WTC11 (cell line): ENCODE measurements at regions not wholly inside any gene's neighbourhood (a gene's known extent, or its start where the extent isn't known, plus 50 kb on each side); places are given as distances from the start of the nearest gene placed in this dataset.

Experiments
- ATF3 ChIP-seq: sonication (generic); formaldehyde crosslinking; conservative IDR thresholded peaks from 2 replicates; pipeline ENCODE4 v1.8.1; 2022; ENCODE audit warnings: mild to moderate bottlenecking, missing genetic modification reagents
- CREB1 ChIP-seq: sonication (generic); formaldehyde crosslinking; IDR thresholded peaks from 2 replicates; pipeline ENCODE4 v1.8.0; 2023; ENCODE audit warnings: mild to moderate bottlenecking, missing genetic modification reagents
- CTCF ChIP-seq: fragments of 200-600 bp; IDR thresholded peaks from 2 replicates; pipeline ENCODE4 v1.8.0; 2022; ENCODE audit warnings: antibody characterized with exemption
- ELF4 ChIP-seq: sonication (generic); formaldehyde crosslinking; IDR thresholded peaks from 2 replicates; pipeline ENCODE4 v1.8.1; 2022; ENCODE audit warnings: low read depth, mild to moderate bottlenecking, moderate library complexity, missing genetic modification reagents
- HMGXB4 ChIP-seq: sonication (generic); formaldehyde crosslinking; IDR thresholded peaks from 2 replicates; pipeline ENCODE4 v1.8.1; 2023; ENCODE audit warnings: mild to moderate bottlenecking, moderate library complexity, missing genetic modification reagents
- JUN ChIP-seq: sonication (generic); formaldehyde crosslinking; IDR thresholded peaks from 2 replicates; pipeline ENCODE4 v1.8.0; 2023; ENCODE audit warnings: mild to moderate bottlenecking, missing genetic modification reagents
- MAX ChIP-seq: sonication (generic); formaldehyde crosslinking; IDR thresholded peaks from 2 replicates; pipeline ENCODE4 v1.8.0; 2022; ENCODE audit warnings: mild to moderate bottlenecking, missing genetic modification reagents
- NFYB ChIP-seq: sonication (generic); formaldehyde crosslinking; conservative IDR thresholded peaks from 2 replicates; pipeline ENCODE4 v1.8.0; 2022; ENCODE audit warnings: low read depth, missing genetic modification reagents
- SMAD3 ChIP-seq: sonication (generic); formaldehyde crosslinking; IDR thresholded peaks from 2 replicates; pipeline ENCODE4 v1.8.0; 2022; ENCODE audit warnings: missing genetic modification reagents, mild to moderate bottlenecking, borderline replicate concordance
- USF2 ChIP-seq: sonication (generic); formaldehyde crosslinking; IDR thresholded peaks from 2 replicates; pipeline ENCODE4 v1.8.1; 2023; ENCODE audit warnings: mild to moderate bottlenecking, missing genetic modification reagents, moderate library complexity
- ZBTB43 ChIP-seq: sonication (generic); formaldehyde crosslinking; IDR thresholded peaks from 2 replicates; pipeline ENCODE4 v1.8.1; 2023; ENCODE audit warnings: mild to moderate bottlenecking, missing genetic modification reagents
- ZNF423 ChIP-seq: fragments of 250-450 bp; sonication (Bioruptor Pico); IDR thresholded peaks from 2 replicates; pipeline ENCODE4 v2.1.2; 2022; ENCODE audit warnings: mild to moderate bottlenecking, moderate library complexity

- TF ChIP-seq ELF4 (CRISPR knock-in tag) (no peak), HMGXB4 (CRISPR knock-in tag) (no peak), CTCF (no peak), USF2 (CRISPR knock-in tag) (no peak), MAX (CRISPR knock-in tag) (no peak), JUN (CRISPR knock-in tag) (no peak), NFYB (CRISPR knock-in tag) (no peak), SMAD3 (CRISPR knock-in tag) (no peak), ATF3 (CRISPR knock-in tag) (no peak), ZNF423 (no peak), CREB1 (CRISPR knock-in tag) (no peak), ZBTB43 (CRISPR knock-in tag) (no peak)
These were observed 705.5 kb downstream of the IPMK start for GRCh38 chr10:57562211-57562610.
